SIG-M5 treated with dmso at 0.1 percent for 504 hours (cell line): ENCODE measurements at regions not wholly inside any gene's neighbourhood (a gene's known extent, or its start where the extent isn't known, plus 50 kb on each side); places are given as distances from the start of the nearest gene placed in this dataset.

Experiments
- DNase-seq: peaks from one replicate; lab custom pipeline; 2025; ENCODE audit not compliant: unreplicated experiment; lab: John Stamatoyannopoulos, UW

- no peak for DNase-seq
Measured at GRCh38 chr18:44467718-44468117, 213.0 kb upstream of the SETBP1 start.

- DNase-seq: no peak
Measured at GRCh38 chr18:44473394-44474066, 207.2 kb upstream of the SETBP1 start.

GRCh38 chr18:44474067-44474411 lies 206.6 kb upstream of the SETBP1 start:
- no peak for DNase-seq

- no peak for DNase-seq
Measured at GRCh38 chr18:44474591-44474990, 206.1 kb upstream of the SETBP1 start.

GRCh38 chr18:44482761-44483160 lies 197.9 kb upstream of the SETBP1 start:
- DNase-seq: no peak

GRCh38 chr18:44495151-44495550 lies 185.5 kb upstream of the SETBP1 start:
- no peak for DNase-seq

GRCh38 chr18:44497311-44497710 lies 183.4 kb upstream of the SETBP1 start:
- DNase-seq: no peak

GRCh38 chr18:44497757-44498490 lies 182.8 kb upstream of the SETBP1 start:
- DNase-seq: no peak

GRCh38 chr18:44500808-44501610 lies 179.7 kb upstream of the SETBP1 start:
- no peak for DNase-seq

GRCh38 chr18:44502221-44502620 lies 178.5 kb upstream of the SETBP1 start:
- no peak for DNase-seq

- peak; percentile 0 for DNase-seq
Measured at GRCh38 chr18:44502790-44503189, 177.9 kb upstream of the SETBP1 start.

- DNase-seq: no peak
Measured at GRCh38 chr18:44503854-44504253, 176.8 kb upstream of the SETBP1 start.

GRCh38 chr18:44507729-44508325 lies 172.9 kb upstream of the SETBP1 start:
- DNase-seq: peak; percentile 75

- no peak for DNase-seq
Measured at GRCh38 chr18:44508474-44508873, 172.2 kb upstream of the SETBP1 start.

- no peak for DNase-seq
Measured at GRCh38 chr18:44509048-44509447, 171.6 kb upstream of the SETBP1 start.

- no peak for DNase-seq
Measured at GRCh38 chr18:44510390-44510789, 170.3 kb upstream of the SETBP1 start.

GRCh38 chr18:44513233-44513632 lies 167.5 kb upstream of the SETBP1 start:
- DNase-seq: no peak

- no peak for DNase-seq
Measured at GRCh38 chr18:44514106-44514505, 166.6 kb upstream of the SETBP1 start.

GRCh38 chr18:44514766-44515165 lies 165.9 kb upstream of the SETBP1 start:
- no peak for DNase-seq

GRCh38 chr18:44516450-44516849 lies 164.2 kb upstream of the SETBP1 start:
- DNase-seq: no peak

- DNase-seq: no peak
Measured at GRCh38 chr18:44517136-44517535, 163.6 kb upstream of the SETBP1 start.
